Caco-2 (cell line): ENCODE measurements at regions not wholly inside any gene's neighbourhood (a gene's known extent, or its start where the extent isn't known, plus 50 kb on each side); places are given as distances from the start of the nearest gene placed in this dataset.
A peak's percentile ranks its signal among the peaks of the same experiment; 100 is the strongest.

ENCODE experiments used
- BruUV-seq: library from RNA; stranded (reverse); fragments of 400-500 nt; replicated peaks from 2 replicates; lab custom pipeline; 2021; lab: Mats Ljungman, UMichigan
- CTCF ChIA-PET: fragments of 300-600 bp; sonication (Branson Sonifier 250); formaldehyde crosslinking; loops from one replicate; lab custom pipeline; 2022; ENCODE audit warnings: antibody characterized with exemption; lab: Charles Lee
- POLR2A ChIA-PET: fragments of 300-600 bp; sonication (Branson Sonifier 250); formaldehyde crosslinking; loops from one replicate; lab custom pipeline; 2022; ENCODE audit warnings: antibody characterized with exemption; lab: Charles Lee
- DNase-seq, 2 experiments: peaks; one replicate each; pipeline versions ENCODE4 v3.0.0 to v3.0.0-alpha.2; 2020 to 2022
- H3K27me3 ChIP-seq: replicated peaks from 2 replicates; pipeline ENCODE4 v1.6.0; 2011; ENCODE audit warnings: low read length; ENCODE audit not compliant: control insufficient read depth, insufficient read depth
- H3K36me3 ChIP-seq: 2 replicates; pipeline ENCODE4 v1.5.1; 2011; ENCODE audit warnings: low read length; ENCODE audit not compliant: control insufficient read depth, insufficient read depth
- H3K4me1 ChIP-seq: fragments of 250-450 bp; sonication (Bioruptor Pico); 2 replicates; pipeline ENCODE4 v1.5.1; 2020; ENCODE audit warnings: mild to moderate bottlenecking
- H3K4me3 ChIP-seq: 2 replicates; pipeline ENCODE4 v1.5.1; 2011; ENCODE audit warnings: low read depth, mild to moderate bottlenecking, control low read depth, low read length
- H3K9me3 ChIP-seq: fragments of 250-450 bp; sonication (Bioruptor Pico); 2 replicates; pipeline ENCODE4 v1.5.1; 2020; ENCODE audit warnings: mild to moderate bottlenecking, moderate library complexity
- H3K27ac Mint-ChIP-seq: one replicate; pipeline ENCODE4 v1.8.0; 2022; ENCODE audit warnings: mixed read lengths; ENCODE audit not compliant: unreplicated experiment
- H3K27me3 Mint-ChIP-seq: one replicate; pipeline ENCODE4 v1.8.0; 2022; ENCODE audit warnings: mixed read lengths; ENCODE audit not compliant: insufficient read depth, unreplicated experiment
- H3K36me3 Mint-ChIP-seq: one replicate; pipeline ENCODE4 v1.8.0; 2022; ENCODE audit warnings: mild to moderate bottlenecking, mixed read lengths; ENCODE audit not compliant: insufficient read depth, unreplicated experiment
- H3K4me1 Mint-ChIP-seq: one replicate; pipeline ENCODE4 v1.8.0; 2022; ENCODE audit warnings: low read depth, mixed read lengths; ENCODE audit not compliant: unreplicated experiment
- H3K4me3 Mint-ChIP-seq: one replicate; pipeline ENCODE4 v1.8.0; 2022; ENCODE audit warnings: mild to moderate bottlenecking, moderate library complexity, mixed read lengths; ENCODE audit not compliant: unreplicated experiment
- H3K9me3 Mint-ChIP-seq: one replicate; pipeline ENCODE4 v1.8.0; 2022; ENCODE audit warnings: mixed read lengths; ENCODE audit not compliant: unreplicated experiment
- intact Hi-C: fragments of 100-400 bp; cut with micrococcal nuclease; formaldehyde crosslinking; loops from one replicate; pipeline ENCODE4 v1.10.0; 2022; ENCODE audit not compliant: unreplicated experiment
- TF ChIP-seq, protein P1 (sequence below), 2 experiments: fragments of 200-600 bp in 1 of 2; IDR thresholded peaks; 1 replicate in 1 of 2; 2 replicates in 1 of 2; pipeline versions ENCODE4 v1.5.1 to v1.8.0; 2011 to 2022; ENCODE audit warnings: antibody characterized with exemption in 1 of 2, control low read depth in 1 of 2, inconsistent platforms in 1 of 2, low read depth in 1 of 2, low read length in 1 of 2, mild to moderate bottlenecking in 1 of 2, moderate library complexity in 1 of 2; ENCODE audit not compliant: insufficient read depth in 1 of 2, severe bottlenecking in 1 of 2, unreplicated experiment in 1 of 2

DNA sequence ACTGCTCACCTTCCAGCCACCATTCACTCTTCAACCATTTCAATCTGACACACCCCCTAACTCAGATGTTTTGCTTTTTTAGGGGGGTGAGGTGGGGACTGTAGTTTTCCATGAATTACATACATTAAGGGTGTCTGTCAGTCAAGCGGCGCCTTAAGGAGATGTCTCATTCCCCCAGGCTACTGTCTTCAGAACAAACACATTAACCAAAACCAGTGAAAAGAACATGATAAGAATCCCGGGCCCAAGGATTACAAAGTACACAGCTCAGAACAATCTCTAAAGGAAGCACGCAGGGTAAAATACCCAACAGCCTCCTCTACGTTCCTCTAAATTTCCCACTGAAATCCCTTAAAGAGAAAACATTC, 62.5 kb upstream of the IRF2 start:
- peak overlapping the region; percentile 86 for H3K4me3 Mint-ChIP-seq
- no peaks in the 10 kb centered on the region for H3K36me3 ChIP-seq
- H3K27me3 ChIP-seq, result no peaks in the 10 kb centered on the region
- peaks cover 23% of the 10 kb centered on the region for H3K4me1 Mint-ChIP-seq
- ChIA-PET POLR2A (interaction anchor here (0.8 to 1.5 kb wide), 3 partner anchors 62 to 249 kb away, joined by 3 to 21 read pairs (median 3); partner anchors contain the start of genes CENPU and IRF2), CTCF (interaction anchor here (1.0 to 1.2 kb wide), 3 partner anchors 249 to 273 kb away, joined by 3 to 13 read pairs (median 10); no protein-coding TSS in a partner anchor)
- TF ChIP-seq, protein P1, sequence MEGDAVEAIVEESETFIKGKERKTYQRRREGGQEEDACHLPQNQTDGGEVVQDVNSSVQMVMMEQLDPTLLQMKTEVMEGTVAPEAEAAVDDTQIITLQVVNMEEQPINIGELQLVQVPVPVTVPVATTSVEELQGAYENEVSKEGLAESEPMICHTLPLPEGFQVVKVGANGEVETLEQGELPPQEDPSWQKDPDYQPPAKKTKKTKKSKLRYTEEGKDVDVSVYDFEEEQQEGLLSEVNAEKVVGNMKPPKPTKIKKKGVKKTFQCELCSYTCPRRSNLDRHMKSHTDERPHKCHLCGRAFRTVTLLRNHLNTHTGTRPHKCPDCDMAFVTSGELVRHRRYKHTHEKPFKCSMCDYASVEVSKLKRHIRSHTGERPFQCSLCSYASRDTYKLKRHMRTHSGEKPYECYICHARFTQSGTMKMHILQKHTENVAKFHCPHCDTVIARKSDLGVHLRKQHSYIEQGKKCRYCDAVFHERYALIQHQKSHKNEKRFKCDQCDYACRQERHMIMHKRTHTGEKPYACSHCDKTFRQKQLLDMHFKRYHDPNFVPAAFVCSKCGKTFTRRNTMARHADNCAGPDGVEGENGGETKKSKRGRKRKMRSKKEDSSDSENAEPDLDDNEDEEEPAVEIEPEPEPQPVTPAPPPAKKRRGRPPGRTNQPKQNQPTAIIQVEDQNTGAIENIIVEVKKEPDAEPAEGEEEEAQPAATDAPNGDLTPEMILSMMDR (IDR thresholded peaks at IDR 0.05; ENCODE audit: insufficient read depth in 1 of 2, low read depth in 1 of 2, low read length in 1 of 2, severe bottlenecking in 1 of 2, unreplicated experiment in 1 of 2), result no peak
- intact Hi-C loops, result loop anchor here (1.0 to 5.0 kb wide), 2 partner anchors 63 to 110 kb away; partner anchors contain the start of genes CASP3, IRF2 and PRIMPOL
- H3K27me3 Mint-ChIP-seq, result no peaks in the 10 kb centered on the region
- DNase-seq, result peak in 1 of 2 experiments; percentile 12
- H3K4me1 ChIP-seq, result peaks cover 16% of the 10 kb centered on the region
- H3K4me3 ChIP-seq, result peak overlapping the region; percentile 39
- no peaks in the 10 kb centered on the region for H3K9me3 ChIP-seq
- H3K27ac Mint-ChIP-seq, result peak overlapping the region; percentile 90
- no peaks in the 10 kb centered on the region for H3K9me3 Mint-ChIP-seq
- peaks cover 10% of the 10 kb centered on the region for H3K36me3 Mint-ChIP-seq
- TSS peak; percentile 81 for BruUV-seq

DNA sequence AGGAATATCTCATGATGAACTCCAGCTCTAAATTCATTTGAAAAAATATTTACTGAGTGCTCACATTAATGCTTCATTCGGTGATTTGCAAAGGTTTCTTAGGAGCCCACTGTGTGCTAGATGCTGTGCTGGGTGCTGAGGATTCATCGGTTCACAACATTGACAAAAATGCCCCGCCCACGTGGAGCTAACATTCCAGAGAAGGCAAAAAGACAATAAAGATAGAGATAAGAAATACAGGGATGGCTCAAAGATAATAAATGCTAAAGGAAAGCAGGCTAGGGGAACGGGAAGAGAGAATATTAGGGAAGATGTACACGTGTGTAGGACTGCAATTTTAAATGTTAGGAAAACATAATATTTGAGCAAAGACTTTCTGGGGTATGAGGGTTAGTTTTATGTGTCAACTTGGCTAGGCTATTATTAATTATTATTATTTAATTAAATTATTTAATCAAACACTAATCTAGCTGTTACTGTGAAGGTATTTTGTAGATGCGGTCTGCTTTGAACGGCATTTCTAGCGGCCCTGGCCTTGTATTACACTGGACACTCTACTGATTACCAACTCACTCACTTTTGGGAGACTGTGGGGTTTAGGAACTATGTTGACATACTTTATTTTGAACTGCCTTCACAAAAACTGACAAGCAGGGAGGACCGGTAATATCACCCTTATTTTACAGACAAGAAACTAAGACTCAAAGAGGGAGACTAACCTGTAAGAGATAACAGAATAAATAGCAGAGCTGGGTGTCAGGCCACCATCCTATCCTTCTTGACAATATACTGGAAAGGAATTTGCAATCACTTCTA, 61.9 kb upstream of the IRF2 start:
- intact Hi-C loops, result loop anchor here (5.0 kb wide), 1 partner anchor 111 kb away; the partner anchor contains the start of genes CASP3 and PRIMPOL

More for the DNA sequence above, 61.9 kb upstream of the IRF2 start:
- BruUV-seq, result no TSS peak
- TF ChIP-seq, protein P1 (IDR thresholded peaks at IDR 0.05; ENCODE audit: insufficient read depth in 1 of 2, low read depth in 1 of 2, low read length in 1 of 2, severe bottlenecking in 1 of 2, unreplicated experiment in 1 of 2), result no peak
- Histone ChIP-seq H3K27me3 (no peaks in the 10 kb centered on the region), H3K9me3 (no peaks in the 10 kb centered on the region; the same call in 1 of the 2 replicates), H3K4me3 (peak overlapping the region; percentile 39), H3K36me3 (no peaks in the 10 kb centered on the region), H3K4me1 (peaks cover 16% of the 10 kb centered on the region)
- DNase-seq, result peak; percentile 56 to 57
- H3K4me3 Mint-ChIP-seq, result peak overlapping the region; percentile 86
- H3K9me3 Mint-ChIP-seq, result no peaks in the 10 kb centered on the region
- H3K27me3 Mint-ChIP-seq, result no peaks in the 10 kb centered on the region
- ChIA-PET POLR2A (interaction anchor here (0.6 to 1.5 kb wide), 3 partner anchors 61 to 249 kb away, joined by 3 to 21 read pairs (median 3); partner anchors contain the start of gene IRF2), CTCF (interaction anchor here (0.6 to 1.0 kb wide), 2 partner anchors 188 to 272 kb away, joined by 3 to 6 read pairs; no protein-coding TSS in a partner anchor)
- H3K4me1 Mint-ChIP-seq, result peaks cover 23% of the 10 kb centered on the region
- H3K36me3 Mint-ChIP-seq, result peaks cover 10% of the 10 kb centered on the region
- peak overlapping the region; percentile 90 for H3K27ac Mint-ChIP-seq
